Transverse colon (tissue), 4 donors: ENCODE measurements at regions not wholly inside any gene's neighbourhood (a gene's known extent, or its start where the extent isn't known, plus 50 kb on each side); places are given as distances from the start of the nearest gene placed in this dataset.

Experiments used
- DNase-seq: peaks from one replicate; pipeline ENCODE4 v3.0.0-alpha.2; 2019
- H3K27ac ChIP-seq, 4 donors: fragments of 200-600 bp; sonication (generic); 2 replicates each; pipeline ENCODE4 v1.5.1; 2016 to 2018; ENCODE audit warnings: inconsistent platforms in 4 of 4
- H3K27me3 ChIP-seq: fragments of 200-600 bp; sonication (generic); 2 replicates; pipeline ENCODE4 v1.5.1; 2017; ENCODE audit warnings: inconsistent platforms
- H3K36me3 ChIP-seq, 4 donors: fragments of 200-600 bp; sonication (generic); 2 replicates each; pipeline ENCODE4 v1.5.1; 2017 to 2019; ENCODE audit warnings: inconsistent platforms in 4 of 4
- H3K4me1 ChIP-seq, 4 donors: fragments of 200-600 bp; sonication (generic); 2 replicates each; pipeline ENCODE4 v1.5.1; 2017 to 2020; ENCODE audit warnings: inconsistent platforms in 4 of 4
- H3K4me3 ChIP-seq, 4 donors: fragments of 200-600 bp; sonication (generic); 1 replicate in 1 of 4; 2 replicates in 3 of 4; pipeline versions ENCODE4 v1.5.1 to v1.6.1; 2017 to 2019; ENCODE audit warnings: inconsistent platforms in 4 of 4
- H3K9me3 ChIP-seq, 2 donors: fragments of 200-600 bp; sonication (generic); 2 replicates each; pipeline ENCODE4 v1.5.1; 2017 to 2019; ENCODE audit warnings: inconsistent platforms in 2 of 2
- CTCF ChIP-seq, 5 experiments: fragments of 200-600 bp in 3 of 5; fragments of 450-650 bp in 2 of 5; sonication (generic) in 3 of 5; IDR thresholded peaks; 1 replicate in 2 of 5; 2 replicates in 3 of 5; pipeline ENCODE4 v1.5.1; 2016 to 2017; ENCODE audit warnings: antibody characterized with exemption in 5 of 5, inconsistent platforms in 3 of 5, mild to moderate bottlenecking in 2 of 5, moderate library complexity in 1 of 5
- EP300 ChIP-seq: sonication (generic); formaldehyde crosslinking; IDR thresholded peaks from one replicate; pipeline ENCODE4 v1.6.1; 2017; ENCODE audit warnings: antibody characterized with exemption, low read depth
- POLR2A ChIP-seq: fragments of 450-650 bp; IDR thresholded peaks from one replicate; pipeline ENCODE4 v1.6.1; 2016; ENCODE audit warnings: antibody characterized with exemption, mild to moderate bottlenecking, moderate library complexity
- POLR2AphosphoS5 ChIP-seq, 3 donors: sonication (generic); formaldehyde crosslinking; IDR thresholded peaks; one replicate each; pipeline ENCODE4 v1.6.1; 2016; ENCODE audit warnings: antibody characterized with exemption in 3 of 3
- WGBS, 2 donors: methylation state at CpG; one replicate each; pipeline ENCODE4 v1.1.5; 2018; ENCODE audit warnings: low coverage in 1 of 2; 5-methylcytosine and 5-hydroxymethylcytosine counted together
- in situ Hi-C, 4 donors: fragments of 200-750 bp; cut with MboI; loops; one replicate each; pipeline versions ENCODE4 v1.15.0 to v1.15.1; 2017; ENCODE audit warnings: low sequenced_read_pairs in 3 of 4, low pct_ligation_motif_present in 1 of 4, low pct_unique_long_range_greater_than_20kb in 1 of 4
- intact Hi-C: fragments of 100-400 bp; cut with DNase I; formaldehyde crosslinking; loops from one replicate; pipeline ENCODE4 v1.15.1; 2023; ENCODE audit warnings: low total_unique reads

GRCh38 chr13:104962411-104962810 lies 1573.1 kb downstream of the EFNB2 start:
- intact Hi-C loops: no loop called here
- 66 to 67% methylated on average over 2 to 3 of the region's 3 CpGs for WGBS, 2 donors
- TF ChIP-seq EP300 (no peak), POLR2A (no peak), POLR2AphosphoS5 (IDR thresholded peaks at IDR 0.05) (no peak), CTCF (IDR thresholded peaks at IDR 0.05) (no peak)

GRCh38 chr13:104961246-104961645 lies 1574.2 kb downstream of the EFNB2 start:
- no peak overlapping the region for H3K27ac ChIP-seq
- no peaks in the 10 kb centered on the region for H3K4me1 ChIP-seq
- no peaks in the 10 kb centered on the region for H3K36me3 ChIP-seq
- TF ChIP-seq POLR2A (no peak), POLR2AphosphoS5 (IDR thresholded peaks at IDR 0.05) (no peak), EP300 (no peak), CTCF (IDR thresholded peaks at IDR 0.05) (no peak)
- no peaks in the 10 kb centered on the region for H3K27me3 ChIP-seq
- intact Hi-C loops (no loop called here), in situ Hi-C loops (no loop called here)
- WGBS, 2 donors: 90 to 94% methylated on average over 5 to 6 of the region's 6 CpGs
- DNase-seq: no peak
- no peaks in the 10 kb centered on the region for H3K9me3 ChIP-seq
- H3K4me3 ChIP-seq: no peak overlapping the region

More at GRCh38 chr13:104962411-104962810, 1573.1 kb downstream of the EFNB2 start:
- in situ Hi-C loops: no loop called here
- Histone ChIP-seq H3K4me1 (no peaks in the 10 kb centered on the region), H3K36me3 (no peaks in the 10 kb centered on the region), H3K4me3 (no peak overlapping the region), H3K27me3 (no peaks in the 10 kb centered on the region), H3K27ac (no peak overlapping the region), H3K9me3 (no peaks in the 10 kb centered on the region)
- no peak for DNase-seq

GRCh38 chr13:104954210-104954609 lies 1581.3 kb downstream of the EFNB2 start:
- H3K4me3 ChIP-seq: no peak overlapping the region
- no peaks in the 10 kb centered on the region for H3K4me1 ChIP-seq
- DNase-seq: no peak
- no peaks in the 10 kb centered on the region for H3K9me3 ChIP-seq
- no peak overlapping the region for H3K27ac ChIP-seq
- no peak for TF ChIP-seq CTCF (IDR thresholded peaks at IDR 0.05)
- TF ChIP-seq POLR2A: no peak
- no peak for TF ChIP-seq POLR2AphosphoS5 (IDR thresholded peaks at IDR 0.05)
- TF ChIP-seq EP300: no peak
- no peaks in the 10 kb centered on the region for H3K27me3 ChIP-seq
- WGBS, 2 donors: 62 to 76% methylated on average over 2 of the region's 2 CpGs
- in situ Hi-C loops (no loop called here), intact Hi-C loops (no loop called here)
- H3K36me3 ChIP-seq: no peaks in the 10 kb centered on the region

GRCh38 chr13:104953588-104953987 lies 1581.9 kb downstream of the EFNB2 start:
- Histone ChIP-seq H3K4me1 (no peaks in the 10 kb centered on the region), H3K27ac (no peak overlapping the region), H3K9me3 (no peaks in the 10 kb centered on the region), H3K4me3 (no peak overlapping the region), H3K36me3 (no peaks in the 10 kb centered on the region), H3K27me3 (no peaks in the 10 kb centered on the region)
- intact Hi-C loops (no loop called here), in situ Hi-C loops (no loop called here)
- no peak for TF ChIP-seq POLR2AphosphoS5 (IDR thresholded peaks at IDR 0.05)
- no peak for TF ChIP-seq CTCF (IDR thresholded peaks at IDR 0.05)
- no peak for TF ChIP-seq POLR2A
- no peak for TF ChIP-seq EP300
- WGBS, 2 donors: 58 to 67% methylated on average over 2 of the region's 2 CpGs
- no peak for DNase-seq
